ENCODE measurements at regions not wholly inside any gene's neighbourhood (a gene's known extent, or its start where the extent isn't known, plus 50 kb on each side); places are given as distances from the start of the nearest gene placed in this dataset.

DNA sequence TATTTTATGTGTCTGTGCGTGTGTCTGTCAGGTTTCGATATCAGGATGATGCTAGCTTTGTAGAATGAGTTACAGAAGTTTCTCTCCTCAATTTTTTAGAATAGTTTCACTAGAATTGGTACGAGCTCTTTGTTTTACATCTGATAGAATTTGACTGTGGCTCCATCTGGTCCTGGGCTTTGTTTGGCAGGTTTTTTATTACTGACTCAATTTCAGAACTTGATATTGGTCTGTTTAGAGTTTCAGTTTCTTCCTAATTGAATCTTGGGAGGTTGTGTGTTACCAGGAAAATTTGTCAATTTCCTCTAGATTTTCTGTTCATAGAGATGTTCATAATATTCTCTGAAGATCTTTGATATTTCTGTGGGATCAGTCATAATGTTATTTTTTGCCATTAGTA, 289.4 kb upstream of the COL3A1 start:
- Histone ChIP-seq H3K9ac (no peak overlapping the region), H3K36me3 (replicated peaks in 1 of 2; ENCODE audit: control insufficient read depth in 1 of 2, insufficient read depth in 2 of 2, low read length in 1 of 2) (no peaks in the 10 kb centered on the region), H3K4me2 (no peak overlapping the region), H3K9me2 (no peaks in the 10 kb centered on the region), H3F3A (replicated peaks; ENCODE audit: insufficient read depth) (no peaks in the 10 kb centered on the region), H3K27ac (ENCODE audit: low read depth in 2 of 2, low read length in 1 of 2) (no peak overlapping the region), H2AFZ (ENCODE audit: low read depth) (no peak overlapping the region), H3K4me3 (ENCODE audit: low read depth in 2 of 2, low read length in 1 of 2) (no peak overlapping the region), H3K79me2 (ENCODE audit: insufficient read depth) (no peaks in the 10 kb centered on the region), H4K20me1 (ENCODE audit: insufficient read depth) (no peaks in the 10 kb centered on the region), H3K9me3 (no peaks in the 10 kb centered on the region), H3K4me1 (ENCODE audit: control insufficient read depth in 1 of 2, insufficient read depth in 2 of 2, low read depth in 1 of 2, low read length in 1 of 2) (no peaks in the 10 kb centered on the region), H3K27me3 (ENCODE audit: insufficient read depth) (no peaks in the 10 kb centered on the region)
- WGBS (ENCODE audit: low lambda C conversion rate): 94% methylated on average over 3 of the region's 3 CpGs
- TF ChIP-seq TCF12 (IDR thresholded peaks at IDR 0.05) (no peak), TEAD4 (IDR thresholded peaks at IDR 0.05; ENCODE audit: borderline replicate concordance, insufficient read depth) (no peak), ELF1 (IDR thresholded peaks at IDR 0.05) (no peak)
- DNase-seq: no peak
- CTCF ChIA-PET: interaction anchor here (0.7 kb wide), 1 partner anchor 10 kb away, joined by 3 read pairs; no protein-coding TSS in a partner anchor
- POLR2A ChIA-PET: no interaction called here

DNA sequence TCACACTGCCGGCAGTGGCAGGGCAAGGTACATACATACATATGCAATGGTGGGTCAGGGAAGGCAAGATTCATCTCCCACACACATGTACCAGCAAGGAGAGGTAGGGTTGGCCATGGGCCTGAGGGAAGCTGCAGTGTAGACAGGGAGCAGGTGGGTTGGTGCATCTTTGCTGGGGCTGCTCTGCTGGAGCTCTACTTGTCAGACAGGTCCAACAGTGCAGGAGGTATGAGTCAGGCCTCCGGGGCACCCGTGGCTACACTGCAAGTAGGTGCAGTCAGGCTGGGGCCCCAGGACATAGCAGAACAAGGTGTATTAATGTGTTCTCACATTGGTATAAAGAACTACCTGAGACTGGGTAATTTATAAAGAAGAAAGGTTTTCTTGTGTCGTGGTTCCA, 281.1 kb upstream of the COL3A1 start:
- WGBS (ENCODE audit: low lambda C conversion rate): 84% methylated on average over 4 of the region's 4 CpGs
- Histone ChIP-seq H3F3A (replicated peaks; ENCODE audit: insufficient read depth) (peaks cover 4% of the 10 kb centered on the region), H3K9me2 (no peaks in the 10 kb centered on the region), H3K9me3 (no peaks in the 10 kb centered on the region), H3K79me2 (ENCODE audit: insufficient read depth) (no peaks in the 10 kb centered on the region), H2AFZ (ENCODE audit: low read depth) (no peak overlapping the region), H3K27ac (ENCODE audit: low read depth in 2 of 2, low read length in 1 of 2) (no peak overlapping the region), H3K4me2 (no peak overlapping the region), H3K4me1 (ENCODE audit: control insufficient read depth in 1 of 2, insufficient read depth in 2 of 2, low read depth in 1 of 2, low read length in 1 of 2) (no peaks in the 10 kb centered on the region; a peak in 1 of 4 replicates), H3K9ac (no peak overlapping the region), H3K4me3 (ENCODE audit: low read depth in 2 of 2, low read length in 1 of 2) (no peak overlapping the region), H4K20me1 (ENCODE audit: insufficient read depth) (no peaks in the 10 kb centered on the region), H3K36me3 (replicated peaks in 1 of 2; ENCODE audit: control insufficient read depth in 1 of 2, insufficient read depth in 2 of 2, low read length in 1 of 2) (no peaks in the 10 kb centered on the region), H3K27me3 (ENCODE audit: insufficient read depth) (no peaks in the 10 kb centered on the region)
- CTCF ChIA-PET: no interaction called here
- no peak for DNase-seq
- POLR2A ChIA-PET: no interaction called here
- TF ChIP-seq JUND (IDR thresholded peaks at IDR 0.05): no peak
- TF ChIP-seq POLR2AphosphoS5 (IDR thresholded peaks at IDR 0.05; ENCODE audit: low read depth, low read length): no peak
- no peak for TF ChIP-seq RFX5 (IDR thresholded peaks at IDR 0.05; ENCODE audit: low read length)

DNA sequence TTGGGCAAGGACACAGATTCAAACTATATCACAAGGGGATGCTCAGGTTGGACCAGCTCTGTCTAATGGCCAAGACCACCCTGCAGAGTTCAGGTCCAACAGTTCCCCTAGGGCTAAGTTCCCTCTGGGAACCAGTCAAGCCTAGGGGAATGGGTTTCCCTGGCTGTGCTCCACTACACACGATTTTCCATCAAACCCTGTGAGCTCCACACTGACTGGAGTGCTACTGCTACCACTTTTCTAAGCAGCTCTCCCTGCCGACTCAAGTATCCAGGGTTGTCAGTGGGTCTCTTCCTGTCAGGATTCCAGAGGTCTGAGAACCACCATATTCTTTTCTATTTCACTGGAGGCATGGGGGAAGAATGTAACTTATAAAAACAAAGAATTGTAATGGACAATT, 280.4 kb upstream of the COL3A1 start:
- Histone ChIP-seq H3K4me1 (ENCODE audit: control insufficient read depth in 1 of 2, insufficient read depth in 2 of 2, low read depth in 1 of 2, low read length in 1 of 2) (no peaks in the 10 kb centered on the region; a peak in 1 of 4 replicates), H2AFZ (ENCODE audit: low read depth) (no peak overlapping the region), H3K27ac (ENCODE audit: low read depth in 2 of 2, low read length in 1 of 2) (no peak overlapping the region), H3K9me2 (no peaks in the 10 kb centered on the region), H3K4me2 (no peak overlapping the region), H3K27me3 (ENCODE audit: insufficient read depth) (no peaks in the 10 kb centered on the region), H3F3A (replicated peaks; ENCODE audit: insufficient read depth) (peaks cover 4% of the 10 kb centered on the region), H3K36me3 (replicated peaks in 1 of 2; ENCODE audit: control insufficient read depth in 1 of 2, insufficient read depth in 2 of 2, low read length in 1 of 2) (no peaks in the 10 kb centered on the region), H3K4me3 (ENCODE audit: low read depth in 2 of 2, low read length in 1 of 2) (no peak overlapping the region), H3K9ac (no peak overlapping the region), H3K9me3 (no peaks in the 10 kb centered on the region), H3K79me2 (ENCODE audit: insufficient read depth) (no peaks in the 10 kb centered on the region), H4K20me1 (ENCODE audit: insufficient read depth) (no peaks in the 10 kb centered on the region)
- ChIA-PET CTCF (interaction anchor here (0.6 kb wide), 1 partner anchor 712 kb away, joined by 3 read pairs; no protein-coding TSS in a partner anchor), POLR2A (no interaction called here)
- no peak for DNase-seq
- 60% methylated on average over 2 of the region's 2 CpGs for WGBS (ENCODE audit: low lambda C conversion rate)
- TF ChIP-seq, protein P1, sequence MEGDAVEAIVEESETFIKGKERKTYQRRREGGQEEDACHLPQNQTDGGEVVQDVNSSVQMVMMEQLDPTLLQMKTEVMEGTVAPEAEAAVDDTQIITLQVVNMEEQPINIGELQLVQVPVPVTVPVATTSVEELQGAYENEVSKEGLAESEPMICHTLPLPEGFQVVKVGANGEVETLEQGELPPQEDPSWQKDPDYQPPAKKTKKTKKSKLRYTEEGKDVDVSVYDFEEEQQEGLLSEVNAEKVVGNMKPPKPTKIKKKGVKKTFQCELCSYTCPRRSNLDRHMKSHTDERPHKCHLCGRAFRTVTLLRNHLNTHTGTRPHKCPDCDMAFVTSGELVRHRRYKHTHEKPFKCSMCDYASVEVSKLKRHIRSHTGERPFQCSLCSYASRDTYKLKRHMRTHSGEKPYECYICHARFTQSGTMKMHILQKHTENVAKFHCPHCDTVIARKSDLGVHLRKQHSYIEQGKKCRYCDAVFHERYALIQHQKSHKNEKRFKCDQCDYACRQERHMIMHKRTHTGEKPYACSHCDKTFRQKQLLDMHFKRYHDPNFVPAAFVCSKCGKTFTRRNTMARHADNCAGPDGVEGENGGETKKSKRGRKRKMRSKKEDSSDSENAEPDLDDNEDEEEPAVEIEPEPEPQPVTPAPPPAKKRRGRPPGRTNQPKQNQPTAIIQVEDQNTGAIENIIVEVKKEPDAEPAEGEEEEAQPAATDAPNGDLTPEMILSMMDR (IDR thresholded peaks at IDR 0.05): no peak
- TF ChIP-seq TCF12 (IDR thresholded peaks at IDR 0.05): no peak
- no peak for TF ChIP-seq JUND (IDR thresholded peaks at IDR 0.05)
- TF ChIP-seq USF1 (IDR thresholded peaks at IDR 0.05; ENCODE audit: borderline replicate concordance, low read depth): no peak
- no peak for TF ChIP-seq USF2 (IDR thresholded peaks at IDR 0.05; ENCODE audit: borderline replicate concordance, low read depth, low read length)
- TF ChIP-seq RCOR1 (IDR thresholded peaks at IDR 0.05; ENCODE audit: low read length): no peak
- no peak for TF ChIP-seq TAF1 (IDR thresholded peaks at IDR 0.05; ENCODE audit: borderline replicate concordance, low read depth, low read length)
- no peak for TF ChIP-seq NRF1 (IDR thresholded peaks at IDR 0.05; ENCODE audit: low read depth, low read length)
- no peak for TF ChIP-seq TEAD4 (IDR thresholded peaks at IDR 0.05; ENCODE audit: borderline replicate concordance, insufficient read depth)
- TF ChIP-seq, protein P2, sequence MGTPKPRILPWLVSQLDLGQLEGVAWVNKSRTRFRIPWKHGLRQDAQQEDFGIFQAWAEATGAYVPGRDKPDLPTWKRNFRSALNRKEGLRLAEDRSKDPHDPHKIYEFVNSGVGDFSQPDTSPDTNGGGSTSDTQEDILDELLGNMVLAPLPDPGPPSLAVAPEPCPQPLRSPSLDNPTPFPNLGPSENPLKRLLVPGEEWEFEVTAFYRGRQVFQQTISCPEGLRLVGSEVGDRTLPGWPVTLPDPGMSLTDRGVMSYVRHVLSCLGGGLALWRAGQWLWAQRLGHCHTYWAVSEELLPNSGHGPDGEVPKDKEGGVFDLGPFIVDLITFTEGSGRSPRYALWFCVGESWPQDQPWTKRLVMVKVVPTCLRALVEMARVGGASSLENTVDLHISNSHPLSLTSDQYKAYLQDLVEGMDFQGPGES (IDR thresholded peaks at IDR 0.05; ENCODE audit: low read depth, low read length): no peak
- TF ChIP-seq EZH2phosphoT487 (IDR thresholded peaks at IDR 0.05; ENCODE audit: borderline replicate concordance, low read depth): no peak
- TF ChIP-seq MAX (IDR thresholded peaks at IDR 0.05; ENCODE audit: low read depth): no peak
- no peak for TF ChIP-seq YY1 (IDR thresholded peaks at IDR 0.05; ENCODE audit: low read depth)
- TF ChIP-seq ELF1 (IDR thresholded peaks at IDR 0.05): no peak
- TF ChIP-seq, protein P3, sequence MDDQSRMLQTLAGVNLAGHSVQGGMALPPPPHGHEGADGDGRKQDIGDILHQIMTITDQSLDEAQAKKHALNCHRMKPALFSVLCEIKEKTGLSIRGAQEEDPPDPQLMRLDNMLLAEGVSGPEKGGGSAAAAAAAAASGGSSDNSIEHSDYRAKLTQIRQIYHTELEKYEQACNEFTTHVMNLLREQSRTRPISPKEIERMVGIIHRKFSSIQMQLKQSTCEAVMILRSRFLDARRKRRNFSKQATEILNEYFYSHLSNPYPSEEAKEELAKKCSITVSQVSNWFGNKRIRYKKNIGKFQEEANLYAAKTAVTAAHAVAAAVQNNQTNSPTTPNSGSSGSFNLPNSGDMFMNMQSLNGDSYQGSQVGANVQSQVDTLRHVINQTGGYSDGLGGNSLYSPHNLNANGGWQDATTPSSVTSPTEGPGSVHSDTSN (IDR thresholded peaks at IDR 0.05): no peak

Measured in SK-N-SH (cell line).